ENCODE measurements at regions not wholly inside any gene's neighbourhood (a gene's known extent, or its start where the extent isn't known, plus 50 kb on each side); places are given as distances from the start of the nearest gene placed in this dataset.

DNA sequence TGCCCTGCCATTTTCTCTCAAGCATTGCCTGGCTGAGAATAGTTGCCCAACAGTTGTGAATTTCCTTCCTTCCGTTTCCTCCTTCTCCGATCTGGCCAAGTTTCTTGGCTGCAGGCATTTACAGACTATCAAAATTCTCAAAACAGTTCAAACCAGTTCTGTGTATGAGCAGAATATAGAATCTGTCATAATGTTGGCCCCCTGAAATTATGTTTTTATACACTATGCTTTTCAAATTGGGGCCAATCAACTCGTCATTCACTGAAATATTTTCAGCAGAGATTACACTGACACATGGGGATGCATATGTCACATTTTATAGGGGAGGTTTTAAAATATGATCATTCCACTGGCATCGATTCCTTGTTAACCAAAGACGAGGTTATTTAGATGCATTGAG lies 284.2 kb upstream of the TMTC4 start (continued):
- TF ChIP-seq, protein P1, sequence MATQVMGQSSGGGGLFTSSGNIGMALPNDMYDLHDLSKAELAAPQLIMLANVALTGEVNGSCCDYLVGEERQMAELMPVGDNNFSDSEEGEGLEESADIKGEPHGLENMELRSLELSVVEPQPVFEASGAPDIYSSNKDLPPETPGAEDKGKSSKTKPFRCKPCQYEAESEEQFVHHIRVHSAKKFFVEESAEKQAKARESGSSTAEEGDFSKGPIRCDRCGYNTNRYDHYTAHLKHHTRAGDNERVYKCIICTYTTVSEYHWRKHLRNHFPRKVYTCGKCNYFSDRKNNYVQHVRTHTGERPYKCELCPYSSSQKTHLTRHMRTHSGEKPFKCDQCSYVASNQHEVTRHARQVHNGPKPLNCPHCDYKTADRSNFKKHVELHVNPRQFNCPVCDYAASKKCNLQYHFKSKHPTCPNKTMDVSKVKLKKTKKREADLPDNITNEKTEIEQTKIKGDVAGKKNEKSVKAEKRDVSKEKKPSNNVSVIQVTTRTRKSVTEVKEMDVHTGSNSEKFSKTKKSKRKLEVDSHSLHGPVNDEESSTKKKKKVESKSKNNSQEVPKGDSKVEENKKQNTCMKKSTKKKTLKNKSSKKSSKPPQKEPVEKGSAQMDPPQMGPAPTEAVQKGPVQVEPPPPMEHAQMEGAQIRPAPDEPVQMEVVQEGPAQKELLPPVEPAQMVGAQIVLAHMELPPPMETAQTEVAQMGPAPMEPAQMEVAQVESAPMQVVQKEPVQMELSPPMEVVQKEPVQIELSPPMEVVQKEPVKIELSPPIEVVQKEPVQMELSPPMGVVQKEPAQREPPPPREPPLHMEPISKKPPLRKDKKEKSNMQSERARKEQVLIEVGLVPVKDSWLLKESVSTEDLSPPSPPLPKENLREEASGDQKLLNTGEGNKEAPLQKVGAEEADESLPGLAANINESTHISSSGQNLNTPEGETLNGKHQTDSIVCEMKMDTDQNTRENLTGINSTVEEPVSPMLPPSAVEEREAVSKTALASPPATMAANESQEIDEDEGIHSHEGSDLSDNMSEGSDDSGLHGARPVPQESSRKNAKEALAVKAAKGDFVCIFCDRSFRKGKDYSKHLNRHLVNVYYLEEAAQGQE (IDR thresholded peaks at IDR 0.05): no peak
- TF ChIP-seq, protein P2, sequence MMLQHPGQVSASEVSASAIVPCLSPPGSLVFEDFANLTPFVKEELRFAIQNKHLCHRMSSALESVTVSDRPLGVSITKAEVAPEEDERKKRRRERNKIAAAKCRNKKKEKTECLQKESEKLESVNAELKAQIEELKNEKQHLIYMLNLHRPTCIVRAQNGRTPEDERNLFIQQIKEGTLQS (IDR thresholded peaks at IDR 0.05): no peak
- TF ChIP-seq RAD21 (IDR thresholded peaks at IDR 0.05) (no peak), EGR1 (IDR thresholded peaks at IDR 0.05; ENCODE audit: low read depth in 2 of 2) (no peak), FOXA1 (IDR thresholded peaks at IDR 0.05) (no peak), RXRA (IDR thresholded peaks at IDR 0.05) (no peak)
- TF ChIP-seq, protein P3, sequence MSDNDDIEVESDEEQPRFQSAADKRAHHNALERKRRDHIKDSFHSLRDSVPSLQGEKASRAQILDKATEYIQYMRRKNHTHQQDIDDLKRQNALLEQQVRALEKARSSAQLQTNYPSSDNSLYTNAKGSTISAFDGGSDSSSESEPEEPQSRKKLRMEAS (IDR thresholded peaks at IDR 0.05): no peak

DNA sequence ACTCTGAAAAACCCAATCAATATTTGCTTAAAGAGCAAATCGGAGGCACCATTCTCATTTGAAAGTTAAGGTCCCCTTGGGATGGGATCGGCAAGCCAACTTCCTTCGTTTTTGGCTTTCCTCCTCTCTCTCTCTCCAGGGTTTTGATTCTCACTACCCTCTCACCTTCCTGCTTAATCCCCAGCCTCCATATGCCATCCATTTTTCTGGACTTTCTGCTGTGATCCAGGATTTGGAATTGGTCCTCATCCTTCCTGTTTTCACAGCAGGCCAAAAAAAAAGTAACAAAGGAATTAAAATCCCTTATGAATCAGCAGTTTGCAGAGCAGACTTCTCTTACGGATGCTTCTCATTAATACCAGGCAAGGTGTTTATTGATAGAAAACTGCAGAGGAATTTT lies 283.1 kb upstream of the TMTC4 start:
- Histone ChIP-seq H3K27me3 (ENCODE audit: control insufficient read depth in 4 of 4, insufficient read depth in 4 of 4, low read length in 3 of 4) (no peaks in the 10 kb centered on the region), H3K27ac (ENCODE audit: low read depth in 1 of 2, low read length in 2 of 2) (no peak overlapping the region), H3K4me3 (ENCODE audit: low read depth in 1 of 3, low read length in 3 of 3) (no peak overlapping the region), H3K4me1 (ENCODE audit: control insufficient read depth in 4 of 4, insufficient read depth in 4 of 4, low read length in 3 of 4) (no peaks in the 10 kb centered on the region), H3K9ac (ENCODE audit: low read depth in 1 of 2, low read length in 2 of 2) (no peak overlapping the region), H3K9me3 (ENCODE audit: control insufficient read depth in 4 of 4, low read length in 3 of 4) (no peaks in the 10 kb centered on the region), H3K36me3 (ENCODE audit: control insufficient read depth in 4 of 4, insufficient read depth in 3 of 4, low read depth in 1 of 4, low read length in 3 of 4) (no peaks in the 10 kb centered on the region)
- DNase-seq (ENCODE audit: low spot score): no peak
- TF ChIP-seq FOXA1 (IDR thresholded peaks at IDR 0.05) (no peak), RXRA (IDR thresholded peaks at IDR 0.05) (no peak), GABPA (IDR thresholded peaks at IDR 0.05 in 1 of 2, conservative IDR thresholded peaks at IDR 0.05 in 1 of 2) (no peak), EGR1 (IDR thresholded peaks at IDR 0.05; ENCODE audit: low read depth in 2 of 2) (no peak), FOXA2 (IDR thresholded peaks at IDR 0.05) (no peak), HNF4G (IDR thresholded peaks at IDR 0.05) (no peak), JUND (IDR thresholded peaks at IDR 0.05) (no peak), SP1 (IDR thresholded peaks at IDR 0.05) (no peak), NR2F2 (IDR thresholded peaks at IDR 0.05) (no peak), YY1 (IDR thresholded peaks at IDR 0.05) (no peak), TAF1 (conservative IDR thresholded peaks at IDR 0.05) (no peak), RAD21 (IDR thresholded peaks at IDR 0.05) (no peak)
- TF ChIP-seq, protein P3 (IDR thresholded peaks at IDR 0.05): no peak
- TF ChIP-seq, protein P1 (IDR thresholded peaks at IDR 0.05): no peak
- TF ChIP-seq, protein P4, sequence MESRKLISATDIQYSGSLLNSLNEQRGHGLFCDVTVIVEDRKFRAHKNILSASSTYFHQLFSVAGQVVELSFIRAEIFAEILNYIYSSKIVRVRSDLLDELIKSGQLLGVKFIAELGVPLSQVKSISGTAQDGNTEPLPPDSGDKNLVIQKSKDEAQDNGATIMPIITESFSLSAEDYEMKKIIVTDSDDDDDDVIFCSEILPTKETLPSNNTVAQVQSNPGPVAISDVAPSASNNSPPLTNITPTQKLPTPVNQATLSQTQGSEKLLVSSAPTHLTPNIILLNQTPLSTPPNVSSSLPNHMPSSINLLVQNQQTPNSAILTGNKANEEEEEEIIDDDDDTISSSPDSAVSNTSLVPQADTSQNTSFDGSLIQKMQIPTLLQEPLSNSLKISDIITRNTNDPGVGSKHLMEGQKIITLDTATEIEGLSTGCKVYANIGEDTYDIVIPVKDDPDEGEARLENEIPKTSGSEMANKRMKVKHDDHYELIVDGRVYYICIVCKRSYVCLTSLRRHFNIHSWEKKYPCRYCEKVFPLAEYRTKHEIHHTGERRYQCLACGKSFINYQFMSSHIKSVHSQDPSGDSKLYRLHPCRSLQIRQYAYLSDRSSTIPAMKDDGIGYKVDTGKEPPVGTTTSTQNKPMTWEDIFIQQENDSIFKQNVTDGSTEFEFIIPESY (IDR thresholded peaks at IDR 0.05): no peak
- TF ChIP-seq, protein P2 (IDR thresholded peaks at IDR 0.05): no peak
- TF ChIP-seq, protein P5, sequence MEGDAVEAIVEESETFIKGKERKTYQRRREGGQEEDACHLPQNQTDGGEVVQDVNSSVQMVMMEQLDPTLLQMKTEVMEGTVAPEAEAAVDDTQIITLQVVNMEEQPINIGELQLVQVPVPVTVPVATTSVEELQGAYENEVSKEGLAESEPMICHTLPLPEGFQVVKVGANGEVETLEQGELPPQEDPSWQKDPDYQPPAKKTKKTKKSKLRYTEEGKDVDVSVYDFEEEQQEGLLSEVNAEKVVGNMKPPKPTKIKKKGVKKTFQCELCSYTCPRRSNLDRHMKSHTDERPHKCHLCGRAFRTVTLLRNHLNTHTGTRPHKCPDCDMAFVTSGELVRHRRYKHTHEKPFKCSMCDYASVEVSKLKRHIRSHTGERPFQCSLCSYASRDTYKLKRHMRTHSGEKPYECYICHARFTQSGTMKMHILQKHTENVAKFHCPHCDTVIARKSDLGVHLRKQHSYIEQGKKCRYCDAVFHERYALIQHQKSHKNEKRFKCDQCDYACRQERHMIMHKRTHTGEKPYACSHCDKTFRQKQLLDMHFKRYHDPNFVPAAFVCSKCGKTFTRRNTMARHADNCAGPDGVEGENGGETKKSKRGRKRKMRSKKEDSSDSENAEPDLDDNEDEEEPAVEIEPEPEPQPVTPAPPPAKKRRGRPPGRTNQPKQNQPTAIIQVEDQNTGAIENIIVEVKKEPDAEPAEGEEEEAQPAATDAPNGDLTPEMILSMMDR (IDR thresholded peaks at IDR 0.05; ENCODE audit: low read depth, low read length, missing input control): no peak
- 66% methylated on average over 4 of the region's 4 CpGs for WGBS

All from liver (tissue), 8 donors.